Transverse colon (tissue), 4 donors: ENCODE measurements at regions not wholly inside any gene's neighbourhood (a gene's known extent, or its start where the extent isn't known, plus 50 kb on each side); places are given as distances from the start of the nearest gene placed in this dataset.

Source experiments
- DNase-seq: peaks from one replicate; pipeline ENCODE4 v3.0.0-alpha.2; 2019
- H3K27ac ChIP-seq, 4 donors: fragments of 200-600 bp; sonication (generic); 2 replicates each; pipeline ENCODE4 v1.5.1; 2016 to 2018; ENCODE audit warnings: inconsistent platforms in 4 of 4
- H3K27me3 ChIP-seq: fragments of 200-600 bp; sonication (generic); 2 replicates; pipeline ENCODE4 v1.5.1; 2017; ENCODE audit warnings: inconsistent platforms
- H3K36me3 ChIP-seq, 4 donors: fragments of 200-600 bp; sonication (generic); 2 replicates each; pipeline ENCODE4 v1.5.1; 2017 to 2019; ENCODE audit warnings: inconsistent platforms in 4 of 4
- H3K4me1 ChIP-seq, 4 donors: fragments of 200-600 bp; sonication (generic); 2 replicates each; pipeline ENCODE4 v1.5.1; 2017 to 2020; ENCODE audit warnings: inconsistent platforms in 4 of 4
- H3K4me3 ChIP-seq, 4 donors: fragments of 200-600 bp; sonication (generic); 1 replicate in 1 of 4; 2 replicates in 3 of 4; pipeline versions ENCODE4 v1.5.1 to v1.6.1; 2017 to 2019; ENCODE audit warnings: inconsistent platforms in 4 of 4
- H3K9me3 ChIP-seq, 2 donors: fragments of 200-600 bp; sonication (generic); 2 replicates each; pipeline ENCODE4 v1.5.1; 2017 to 2019; ENCODE audit warnings: inconsistent platforms in 2 of 2
- EP300 ChIP-seq: sonication (generic); formaldehyde crosslinking; IDR thresholded peaks from one replicate; pipeline ENCODE4 v1.6.1; 2017; ENCODE audit warnings: antibody characterized with exemption, low read depth
- POLR2A ChIP-seq: fragments of 450-650 bp; IDR thresholded peaks from one replicate; pipeline ENCODE4 v1.6.1; 2016; ENCODE audit warnings: antibody characterized with exemption, mild to moderate bottlenecking, moderate library complexity
- POLR2AphosphoS5 ChIP-seq, 3 donors: sonication (generic); formaldehyde crosslinking; IDR thresholded peaks; one replicate each; pipeline ENCODE4 v1.6.1; 2016; ENCODE audit warnings: antibody characterized with exemption in 3 of 3
- WGBS, 2 donors: methylation state at CpG; one replicate each; pipeline ENCODE4 v1.1.5; 2018; ENCODE audit warnings: low coverage in 1 of 2; 5-methylcytosine and 5-hydroxymethylcytosine counted together
- in situ Hi-C, 4 donors: fragments of 200-750 bp; cut with MboI; loops; one replicate each; pipeline versions ENCODE4 v1.15.0 to v1.15.1; 2017; ENCODE audit warnings: low sequenced_read_pairs in 3 of 4, low pct_ligation_motif_present in 1 of 4, low pct_unique_long_range_greater_than_20kb in 1 of 4
- intact Hi-C: fragments of 100-400 bp; cut with DNase I; formaldehyde crosslinking; loops from one replicate; pipeline ENCODE4 v1.15.1; 2023; ENCODE audit warnings: low total_unique reads
- TF ChIP-seq, protein P1 (sequence below), 5 experiments: fragments of 200-600 bp in 3 of 5; fragments of 450-650 bp in 2 of 5; sonication (generic) in 3 of 5; IDR thresholded peaks; 1 replicate in 2 of 5; 2 replicates in 3 of 5; pipeline ENCODE4 v1.5.1; 2016 to 2017; ENCODE audit warnings: antibody characterized with exemption in 5 of 5, inconsistent platforms in 3 of 5, mild to moderate bottlenecking in 2 of 5, moderate library complexity in 1 of 5

DNA sequence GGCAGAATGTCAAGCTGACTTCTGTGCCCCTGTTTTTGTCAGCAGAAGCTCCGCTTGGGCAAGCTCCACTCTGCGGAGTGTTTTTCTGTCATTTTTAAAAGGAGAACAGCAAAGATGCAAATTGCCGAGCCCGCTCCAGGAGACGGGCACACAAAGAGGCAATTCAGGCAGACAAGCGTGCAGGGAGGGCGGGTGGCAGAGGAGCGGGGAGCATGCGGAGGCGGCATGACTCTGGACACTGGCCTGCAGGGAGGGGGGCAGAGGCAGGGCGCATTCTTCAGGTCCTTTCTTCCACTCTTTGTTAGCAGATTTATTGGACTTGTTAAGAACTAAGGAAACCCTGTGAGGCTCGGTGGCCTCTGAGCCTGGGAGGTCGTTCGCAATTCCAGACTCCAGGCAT is 187.3 kb upstream of the RMST start:
- Histone ChIP-seq H3K9me3 (no peaks in the 10 kb centered on the region), H3K4me1 (no peaks in the 10 kb centered on the region), H3K36me3 (no peaks in the 10 kb centered on the region), H3K4me3 (no peak overlapping the region), H3K27ac (no peak overlapping the region), H3K27me3 (no peaks in the 10 kb centered on the region)
- in situ Hi-C loops: no loop called here
- TF ChIP-seq EP300 (no peak), POLR2A (no peak), POLR2AphosphoS5 (IDR thresholded peaks at IDR 0.05) (no peak)
- TF ChIP-seq, protein P1, sequence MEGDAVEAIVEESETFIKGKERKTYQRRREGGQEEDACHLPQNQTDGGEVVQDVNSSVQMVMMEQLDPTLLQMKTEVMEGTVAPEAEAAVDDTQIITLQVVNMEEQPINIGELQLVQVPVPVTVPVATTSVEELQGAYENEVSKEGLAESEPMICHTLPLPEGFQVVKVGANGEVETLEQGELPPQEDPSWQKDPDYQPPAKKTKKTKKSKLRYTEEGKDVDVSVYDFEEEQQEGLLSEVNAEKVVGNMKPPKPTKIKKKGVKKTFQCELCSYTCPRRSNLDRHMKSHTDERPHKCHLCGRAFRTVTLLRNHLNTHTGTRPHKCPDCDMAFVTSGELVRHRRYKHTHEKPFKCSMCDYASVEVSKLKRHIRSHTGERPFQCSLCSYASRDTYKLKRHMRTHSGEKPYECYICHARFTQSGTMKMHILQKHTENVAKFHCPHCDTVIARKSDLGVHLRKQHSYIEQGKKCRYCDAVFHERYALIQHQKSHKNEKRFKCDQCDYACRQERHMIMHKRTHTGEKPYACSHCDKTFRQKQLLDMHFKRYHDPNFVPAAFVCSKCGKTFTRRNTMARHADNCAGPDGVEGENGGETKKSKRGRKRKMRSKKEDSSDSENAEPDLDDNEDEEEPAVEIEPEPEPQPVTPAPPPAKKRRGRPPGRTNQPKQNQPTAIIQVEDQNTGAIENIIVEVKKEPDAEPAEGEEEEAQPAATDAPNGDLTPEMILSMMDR (IDR thresholded peaks at IDR 0.05): no peak
- DNase-seq: no peak
- 25 to 26% methylated on average over 8 to 14 of the region's 14 CpGs for WGBS, 2 donors
- intact Hi-C loops: no loop called here

DNA sequence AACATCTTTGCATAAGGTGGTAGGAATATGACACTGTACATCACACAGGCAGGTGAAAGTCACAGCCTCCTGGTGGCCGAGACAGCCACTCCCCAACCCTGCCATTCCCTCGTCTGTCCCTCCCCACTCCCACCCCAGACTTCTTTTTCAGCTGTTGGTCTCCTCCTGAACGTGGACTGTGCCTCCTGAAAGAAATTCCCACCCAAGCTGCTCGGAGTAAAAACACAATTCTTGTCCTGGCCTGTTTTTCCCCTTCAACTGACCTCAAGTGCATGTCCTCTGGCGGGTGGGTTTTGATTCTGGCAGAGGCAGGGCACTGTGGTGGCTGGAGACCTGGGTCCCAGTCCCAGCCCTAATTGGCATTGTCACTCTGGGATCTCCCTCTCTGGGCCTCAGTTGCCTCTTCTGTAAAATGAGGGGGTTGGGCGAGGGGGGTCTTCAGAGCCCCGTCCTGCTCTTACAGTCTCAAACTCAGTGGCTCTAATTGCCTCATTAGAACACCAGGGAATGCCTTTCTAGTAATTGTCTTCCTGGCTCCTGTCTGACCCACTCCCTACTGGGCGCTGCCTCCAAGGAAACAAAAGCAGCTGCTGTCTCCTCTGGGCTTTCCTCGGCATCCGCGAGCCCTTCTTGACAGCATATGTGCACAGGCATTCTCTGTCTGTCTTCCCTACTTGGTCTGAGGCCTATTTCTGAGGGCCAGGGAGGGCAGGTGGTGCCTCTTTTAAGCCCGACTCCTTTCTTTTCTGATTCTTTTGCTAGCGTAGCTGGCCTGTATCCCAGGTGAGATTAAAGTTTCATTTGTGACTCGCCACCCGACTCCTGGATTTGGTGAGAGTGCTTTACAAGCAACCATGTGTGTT is 186.6 kb upstream of the RMST start:
- no peak overlapping the region for H3K27ac ChIP-seq
- intact Hi-C loops (no loop called here), in situ Hi-C loops (no loop called here)
- no peaks in the 10 kb centered on the region for H3K27me3 ChIP-seq
- no peaks in the 10 kb centered on the region for H3K4me1 ChIP-seq
- WGBS, 2 donors: 47 to 62% methylated on average over 12 to 15 of the region's 15 CpGs
- TF ChIP-seq, protein P1 (IDR thresholded peaks at IDR 0.05): no peak
- no peak for TF ChIP-seq POLR2A
- no peak for TF ChIP-seq EP300
- no peak for TF ChIP-seq POLR2AphosphoS5 (IDR thresholded peaks at IDR 0.05)
- H3K9me3 ChIP-seq: no peaks in the 10 kb centered on the region
- H3K4me3 ChIP-seq: no peak overlapping the region
- no peaks in the 10 kb centered on the region for H3K36me3 ChIP-seq
- no peak for DNase-seq

DNA sequence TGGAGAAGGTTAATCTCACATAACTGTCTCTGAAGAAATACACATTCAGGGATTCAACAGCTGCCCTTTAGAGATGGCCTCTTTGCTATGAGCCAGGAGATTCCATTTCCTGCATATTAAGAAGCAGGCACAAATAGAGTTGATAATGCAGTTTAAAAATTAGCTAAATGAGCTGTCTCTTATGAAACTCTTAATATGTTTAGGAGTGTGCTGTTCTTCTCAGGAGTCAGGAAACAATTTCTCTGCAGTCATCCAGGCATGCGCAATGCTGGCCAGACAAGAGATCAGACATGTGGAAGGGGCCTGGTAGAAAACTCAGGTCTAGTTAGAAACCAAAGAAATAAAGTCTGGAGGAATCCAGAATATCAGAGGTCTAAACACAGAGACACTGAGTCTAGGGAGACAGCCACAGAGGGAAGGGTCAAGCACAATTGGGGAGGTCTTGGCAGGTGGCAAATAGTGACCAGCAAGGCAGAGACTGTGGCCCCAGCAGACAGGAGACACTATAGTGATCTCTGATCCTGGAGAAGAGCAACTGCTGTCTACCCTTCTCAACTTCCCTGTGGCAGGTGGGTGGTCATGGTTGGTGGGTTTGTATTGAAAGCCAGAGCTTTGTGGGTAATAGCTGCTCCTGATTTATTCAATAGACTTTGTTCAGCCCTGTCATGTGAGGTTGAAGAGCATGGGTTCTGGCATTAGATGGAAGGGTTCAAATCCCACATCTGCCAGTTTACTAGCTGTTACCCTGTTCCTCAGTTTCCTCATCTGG is 185.8 kb upstream of the RMST start:
- intact Hi-C loops (no loop called here), in situ Hi-C loops (no loop called here)
- 86 to 97% methylated on average over 1 of the region's 1 CpG for WGBS, 2 donors
- no peak for DNase-seq
- no peaks in the 10 kb centered on the region for H3K27me3 ChIP-seq
- H3K9me3 ChIP-seq: no peaks in the 10 kb centered on the region
- no peaks in the 10 kb centered on the region for H3K36me3 ChIP-seq
- TF ChIP-seq POLR2A (no peak), POLR2AphosphoS5 (IDR thresholded peaks at IDR 0.05) (no peak), EP300 (no peak)
- TF ChIP-seq, protein P1 (IDR thresholded peaks at IDR 0.05): no peak
- H3K4me1 ChIP-seq: no peaks in the 10 kb centered on the region
- H3K4me3 ChIP-seq: no peak overlapping the region
- H3K27ac ChIP-seq: no peak overlapping the region

DNA sequence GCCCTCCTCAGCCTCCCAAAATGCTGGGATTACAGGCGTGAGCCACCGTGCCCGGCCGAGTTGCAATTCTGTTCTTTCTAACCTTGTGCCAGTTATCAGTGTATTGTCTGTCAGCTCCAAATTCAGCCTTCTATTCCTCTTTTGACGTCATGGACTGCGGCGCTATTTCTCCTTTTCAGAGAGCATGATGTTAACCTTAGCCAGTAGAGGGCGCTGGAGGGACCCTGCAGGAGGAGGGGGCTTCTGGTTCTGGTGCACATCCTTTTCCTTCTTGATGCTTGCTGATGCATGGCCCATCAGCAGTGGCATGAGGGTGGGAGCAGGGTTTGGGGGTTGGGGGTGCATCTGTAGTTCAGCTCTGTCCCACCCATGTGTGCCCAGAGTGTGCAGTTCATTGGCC is 179.3 kb upstream of the RMST start:
- no peak for DNase-seq
- intact Hi-C loops (no loop called here), in situ Hi-C loops (no loop called here)
- Histone ChIP-seq H3K27ac (no peak overlapping the region), H3K9me3 (no peaks in the 10 kb centered on the region), H3K4me1 (no peaks in the 10 kb centered on the region), H3K27me3 (no peaks in the 10 kb centered on the region), H3K4me3 (no peak overlapping the region), H3K36me3 (no peaks in the 10 kb centered on the region)
- WGBS, 2 donors: 82 to 100% methylated on average over 1 to 8 of the region's 8 CpGs
- TF ChIP-seq, protein P1 (IDR thresholded peaks at IDR 0.05): no peak
- no peak for TF ChIP-seq POLR2AphosphoS5 (IDR thresholded peaks at IDR 0.05)
- no peak for TF ChIP-seq EP300
- no peak for TF ChIP-seq POLR2A
